ENCODE measurements at regions not wholly inside any gene's neighbourhood (a gene's known extent, or its start where the extent isn't known, plus 50 kb on each side); places are given as distances from the start of the nearest gene placed in this dataset.

DNA sequence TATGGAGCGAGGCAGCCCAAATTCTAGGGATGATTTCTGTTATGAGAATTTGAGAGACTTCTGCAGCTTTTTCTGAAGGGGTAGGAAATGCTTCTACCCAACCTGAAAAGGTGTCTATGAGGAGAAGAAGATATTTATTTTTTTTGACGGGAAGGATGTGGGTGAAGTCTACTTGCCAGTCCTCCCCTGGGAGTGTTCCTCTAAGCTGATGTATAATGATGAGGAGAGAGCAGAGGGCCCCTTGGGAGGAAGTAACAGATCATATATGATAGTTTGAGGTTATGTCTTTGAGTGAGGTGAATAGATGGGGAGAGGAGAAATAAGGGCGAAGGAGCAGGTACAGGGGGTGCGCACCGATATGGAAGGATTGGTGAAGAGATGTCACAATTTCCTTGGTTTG lies 910.6 kb upstream of the SLITRK5 start:
- TF ChIP-seq EZH2phosphoT487 (IDR thresholded peaks at IDR 0.05; ENCODE audit: insufficient read depth, low read depth) (no peak), EZH2 (IDR thresholded peaks at IDR 0.05; ENCODE audit: insufficient read depth, poor library complexity, severe bottlenecking) (no peak)

Data from GM23248 (cell line).